Astrocyte of the hippocampus (primary cell): ENCODE measurements at regions not wholly inside any gene's neighbourhood (a gene's known extent, or its start where the extent isn't known, plus 50 kb on each side); places are given as distances from the start of the nearest gene placed in this dataset.
A peak's percentile ranks its signal among the peaks of the same experiment; 100 is the strongest.
"Not testable (repeated sequence)": the region's sequence is repeated elsewhere in the genome, so short reads cannot be mapped to it uniquely, and the experiment has no call there.

Experiments used
- DNase-seq: peaks from one replicate; pipeline ENCODE4 v3.0.0; 2011; ENCODE audit warnings: low read depth, low spot score

DNA sequence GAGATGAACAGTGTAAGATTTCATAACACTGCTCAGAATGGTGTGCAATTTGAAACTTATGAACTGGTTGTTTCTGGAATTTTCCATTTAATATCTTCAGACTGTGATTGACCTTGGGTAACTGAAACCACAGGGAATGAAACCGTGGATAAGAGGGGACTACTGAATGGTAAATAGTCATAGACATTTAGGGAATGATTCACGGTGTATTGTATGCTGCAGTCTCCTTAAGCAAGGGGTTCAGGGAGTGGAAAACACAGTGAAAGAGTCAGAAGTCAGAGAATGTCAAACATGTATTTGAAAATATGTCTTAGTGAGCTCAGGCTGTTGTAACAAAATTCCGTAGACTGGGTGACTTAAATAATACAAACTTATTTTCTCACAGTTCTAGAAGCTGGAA lies 398.2 kb upstream of the DIPK2B start:
- no peak for DNase-seq

- DNase-seq: no peak
Measured at GRCh38 chrX:45596188-45596808, 395.6 kb upstream of the DIPK2B start.

- peak; percentile 2 for DNase-seq
Measured at GRCh38 chrX:45592101-45592500, 391.4 kb upstream of the DIPK2B start.

DNA sequence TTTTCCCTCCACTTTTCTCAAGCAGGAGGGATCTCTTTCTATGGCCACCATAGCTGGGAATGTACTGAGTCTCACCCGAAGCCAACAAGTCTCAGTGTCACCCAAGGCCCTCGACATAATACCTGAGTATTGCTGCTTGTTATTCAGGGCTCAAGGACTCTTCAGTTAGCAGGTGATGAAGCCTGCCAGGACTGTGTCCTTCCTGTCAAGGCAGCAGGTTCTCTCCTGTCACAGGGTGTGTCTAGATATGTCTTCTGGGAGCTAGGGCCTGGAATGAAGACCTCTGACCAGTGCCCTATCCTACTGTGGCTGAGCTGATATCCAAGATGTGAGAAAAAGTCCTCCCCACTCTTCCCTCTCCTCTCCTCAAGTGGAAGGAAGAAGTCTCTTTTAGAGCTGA lies 391.0 kb upstream of the DIPK2B start:
- no peak for DNase-seq

- no peak for DNase-seq
Measured at GRCh38 chrX:45584717-45585116, 384.0 kb upstream of the DIPK2B start.

DNA sequence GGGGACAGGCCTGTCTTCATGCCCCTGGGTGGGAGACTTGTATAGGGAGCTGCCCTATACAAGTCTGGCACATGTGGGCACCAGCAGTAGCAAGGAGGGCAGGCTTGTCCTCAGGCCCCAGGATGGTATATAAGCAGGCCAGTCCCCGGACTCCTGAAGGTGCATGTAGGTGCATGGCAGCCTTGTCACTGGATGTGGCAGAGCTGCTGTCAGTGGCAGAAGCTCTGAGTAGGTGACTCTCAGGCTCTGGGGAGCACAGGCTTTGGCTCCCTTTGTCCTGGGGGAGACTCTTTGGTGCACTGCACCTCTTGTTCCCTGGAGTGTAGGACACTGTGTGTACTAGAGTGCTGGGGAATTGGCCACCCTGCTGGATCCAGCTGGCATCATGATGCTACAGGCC lies 376.7 kb upstream of the DIPK2B start:
- DNase-seq: no peak

- DNase-seq: no peak
Measured at GRCh38 chrX:45571453-45571852, 370.8 kb upstream of the DIPK2B start.

GRCh38 chrX:45566456-45566855 lies 365.8 kb upstream of the DIPK2B start:
- DNase-seq: no peak

GRCh38 chrX:45557387-45557786 lies 356.7 kb upstream of the DIPK2B start:
- no peak for DNase-seq

GRCh38 chrX:45554736-45555135 lies 354.1 kb upstream of the DIPK2B start:
- DNase-seq: no peak

GRCh38 chrX:45553417-45553816 lies 352.7 kb upstream of the DIPK2B start:
- DNase-seq: no peak

- not testable (repeated sequence) for DNase-seq
Measured at GRCh38 chrX:45546697-45547096, 346.0 kb upstream of the DIPK2B start.

DNA sequence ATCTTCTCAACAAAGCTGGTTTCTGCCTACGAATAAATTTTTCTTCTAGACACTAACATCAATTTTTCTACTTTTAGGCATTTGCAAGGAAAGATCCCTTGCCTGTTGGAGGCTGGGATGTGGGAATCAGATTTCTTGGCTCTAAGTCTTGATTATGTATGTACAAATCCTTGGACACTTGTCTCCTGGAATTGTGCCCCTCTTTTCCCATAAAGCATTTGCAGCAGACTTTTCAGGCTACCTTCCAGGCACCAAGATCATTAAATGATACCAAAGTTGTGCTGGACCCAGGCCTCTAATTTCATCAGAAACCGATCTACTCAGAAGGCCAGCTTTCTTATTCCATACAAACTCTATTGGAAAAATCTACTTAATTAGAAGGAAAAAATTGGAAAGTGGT lies 339.5 kb upstream of the DIPK2B start:
- DNase-seq: peak; percentile 18

DNA sequence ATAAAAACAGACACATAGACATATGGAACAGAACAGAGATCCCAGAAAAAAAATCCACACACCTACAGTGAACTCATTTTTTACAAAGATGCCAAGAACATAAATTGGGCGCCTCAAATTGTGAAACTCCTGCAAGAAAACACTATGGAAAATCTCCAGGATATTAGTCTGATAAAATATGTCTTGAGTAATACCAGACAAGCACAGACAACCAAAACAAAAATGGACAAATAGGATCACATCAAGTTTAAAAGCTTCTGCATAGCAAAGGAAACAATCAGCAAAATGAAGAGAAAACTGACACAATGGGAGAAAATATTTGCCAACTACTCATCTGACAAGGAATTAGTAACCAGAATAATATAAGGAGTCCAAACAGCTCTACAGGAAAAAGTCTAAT lies 337.3 kb upstream of the DIPK2B start:
- no peak for DNase-seq

- DNase-seq: no peak
Measured at GRCh38 chrX:45527834-45528233, 327.2 kb upstream of the DIPK2B start.

- DNase-seq: no peak
Measured at GRCh38 chrX:45524805-45525204, 324.1 kb upstream of the DIPK2B start.

- no peak for DNase-seq
Measured at GRCh38 chrX:45524296-45524695, 323.6 kb upstream of the DIPK2B start.

GRCh38 chrX:45518552-45518951 lies 317.9 kb upstream of the DIPK2B start:
- DNase-seq: no peak

DNA sequence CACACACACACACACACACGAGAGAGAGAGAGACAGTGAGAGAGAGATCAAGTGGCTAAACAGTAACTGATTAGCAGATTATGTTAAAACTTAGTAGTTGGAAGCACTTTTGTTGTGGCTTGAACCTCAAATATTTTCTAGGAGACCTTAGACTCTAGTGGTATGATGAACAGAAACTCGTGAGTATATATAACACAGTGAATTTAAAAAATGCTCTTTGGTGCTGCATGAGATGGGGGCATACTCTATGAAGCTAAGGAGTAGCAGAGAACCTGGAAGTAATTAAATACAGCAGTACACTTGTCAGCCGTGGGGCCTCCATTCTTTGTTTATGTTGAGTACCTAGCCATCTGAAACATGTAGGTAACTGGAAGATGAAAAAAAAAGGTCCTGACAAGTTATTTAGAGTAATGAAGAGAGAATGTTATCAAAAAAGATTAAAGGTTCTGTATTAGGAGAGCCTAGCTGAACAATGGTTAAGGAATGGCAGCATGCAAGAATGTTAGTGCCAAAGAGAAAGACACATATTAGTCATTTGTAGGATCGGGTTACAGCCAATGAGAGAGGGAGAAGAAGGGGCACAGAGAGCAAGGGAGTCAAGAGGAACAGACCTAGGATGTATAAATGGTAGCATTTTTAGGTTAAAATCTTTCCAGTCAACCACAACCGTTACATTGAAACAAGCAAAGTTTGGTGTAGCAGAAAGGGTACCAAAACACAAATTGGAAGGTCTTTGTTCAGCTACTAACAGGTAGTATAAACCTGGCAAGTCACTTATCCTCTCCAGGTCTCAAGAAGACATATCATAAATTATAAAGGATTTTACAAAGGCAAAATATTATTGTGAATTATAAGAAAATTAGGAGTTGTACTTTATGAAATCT lies 316.7 kb upstream of the DIPK2B start:
- peak; percentile 66 for DNase-seq

DNA sequence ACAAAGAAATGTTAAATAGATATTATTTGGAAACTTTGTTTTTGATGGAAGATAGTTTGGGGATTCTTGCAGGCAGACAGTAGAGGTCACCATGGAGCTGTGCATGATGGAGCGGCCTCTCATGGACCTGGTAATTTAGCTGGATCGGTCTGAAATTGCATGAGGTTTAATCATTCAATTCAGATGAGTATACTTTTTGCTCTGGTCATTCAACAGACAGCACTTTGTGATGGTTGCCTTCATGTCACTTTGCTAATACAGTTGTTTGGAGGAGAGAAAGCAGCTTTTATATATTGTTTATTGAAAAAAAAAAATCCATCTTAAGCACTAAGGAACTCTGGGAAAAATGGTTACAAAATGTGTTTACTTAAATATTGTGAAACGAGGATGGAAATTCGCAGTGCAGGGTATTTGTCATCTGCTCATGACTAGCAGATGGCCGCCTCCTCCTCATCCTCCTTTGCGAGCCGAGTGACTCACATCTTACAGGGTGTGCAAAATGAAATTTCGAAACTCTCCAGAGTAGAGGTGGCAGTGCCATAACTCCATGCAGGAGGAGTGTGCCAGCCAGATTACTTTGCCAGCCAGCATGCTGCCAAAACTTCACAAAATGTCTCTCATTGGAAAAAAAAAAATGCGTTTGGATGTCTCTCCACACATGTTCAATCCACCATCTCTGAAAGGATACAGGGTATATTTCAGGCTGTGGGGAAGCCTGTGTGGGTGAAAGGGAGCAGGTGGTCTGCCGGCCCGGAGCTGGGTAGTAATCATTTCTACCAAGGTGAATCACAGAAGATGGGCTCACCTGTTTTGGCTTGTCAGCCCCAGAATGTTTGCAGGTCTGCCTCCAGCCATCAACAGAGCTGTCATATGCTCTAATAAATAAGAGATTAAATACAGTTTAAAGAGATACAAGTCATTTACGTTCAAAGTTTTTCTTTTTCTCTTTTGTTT lies 314.9 kb upstream of the DIPK2B start:
- DNase-seq: peak; percentile 78

- no peak for DNase-seq
Measured at GRCh38 chrX:45513042-45513441, 312.4 kb upstream of the DIPK2B start.

DNA sequence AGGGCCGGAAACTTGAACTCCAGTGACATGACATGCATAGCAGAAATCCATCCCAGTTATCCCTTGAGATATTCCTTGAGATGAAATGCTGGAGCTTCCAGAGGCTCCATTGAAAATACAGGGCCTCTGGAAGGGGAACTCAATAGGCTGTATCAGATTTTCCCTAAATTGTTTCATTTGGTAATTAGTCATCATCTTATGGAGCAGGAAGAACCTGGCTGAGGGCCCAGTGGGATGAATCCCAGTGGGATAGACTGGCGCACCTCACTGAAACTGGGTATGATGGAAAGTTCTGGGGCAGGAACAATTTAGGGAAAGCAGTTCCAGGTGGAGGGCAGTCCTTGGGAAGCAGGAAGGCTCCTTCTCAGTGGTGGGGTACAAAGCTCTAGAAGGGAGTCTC lies 307.8 kb upstream of the DIPK2B start:
- DNase-seq: no peak
